NCI-H69 (cell line): ENCODE measurements at regions not wholly inside any gene's neighbourhood (a gene's known extent, or its start where the extent isn't known, plus 50 kb on each side); places are given as distances from the start of the nearest gene placed in this dataset.
A peak's percentile ranks its signal among the peaks of the same experiment; 100 is the strongest.
"Not testable (repeated sequence)": the region's sequence is repeated elsewhere in the genome, so short reads cannot be mapped to it uniquely, and the experiment has no call there.

ENCODE experiments used
- DNase-seq: peaks from one replicate; lab custom pipeline; 2025; lab: John Stamatoyannopoulos, UW

GRCh38 chr10:25867321-25867720 is 66.7 kb upstream of the MYO3A start:
- peak; percentile 33 for DNase-seq

GRCh38 chr10:25869067-25869591 is 64.9 kb upstream of the MYO3A start:
- peak; percentile 63 for DNase-seq

- peak; percentile 22 for DNase-seq
Observed at GRCh38 chr10:25869609-25870008, 64.4 kb upstream of the MYO3A start.

- not testable (repeated sequence) for DNase-seq
Observed at GRCh38 chr10:25874402-25874801, 59.6 kb upstream of the MYO3A start.

GRCh38 chr10:25875556-25876165 is 58.4 kb upstream of the MYO3A start:
- DNase-seq = peak; percentile 88

- peak; percentile 18 for DNase-seq
Observed at GRCh38 chr10:25877296-25877695, 56.7 kb upstream of the MYO3A start.
